Suprapubic skin (tissue), 4 donors: ENCODE measurements at regions not wholly inside any gene's neighbourhood (a gene's known extent, or its start where the extent isn't known, plus 50 kb on each side); places are given as distances from the start of the nearest gene placed in this dataset.

Experiments
- CTCF ChIP-seq, 2 donors: fragments of 200-600 bp in 1 of 2; fragments of 450-650 bp in 1 of 2; sonication (generic) in 1 of 2; IDR thresholded peaks; one replicate each; pipeline ENCODE4 v1.5.1; 2016 to 2019; ENCODE audit warnings: antibody characterized with exemption in 2 of 2, mild to moderate bottlenecking in 1 of 2, moderate library complexity in 1 of 2
- POLR2A ChIP-seq, 2 donors: fragments of 450-650 bp; IDR thresholded peaks; one replicate each; pipeline ENCODE4 v1.6.1; 2017; ENCODE audit warnings: antibody characterized with exemption in 2 of 2, mild to moderate bottlenecking in 2 of 2, moderate library complexity in 2 of 2
- POLR2AphosphoS5 ChIP-seq, 3 donors: sonication (generic); formaldehyde crosslinking; IDR thresholded peaks; one replicate each; pipeline ENCODE4 v1.6.1; 2017; ENCODE audit warnings: antibody characterized with exemption in 3 of 3

GRCh38 chr2:176454893-176455815, 185.9 kb downstream of the MTX2 start:
- TF ChIP-seq POLR2A (IDR thresholded peaks at IDR 0.05) (no peak), CTCF (IDR thresholded peaks at IDR 0.05) (peak; percentile 72 to 91), POLR2AphosphoS5 (IDR thresholded peaks at IDR 0.05) (no peak)
